ENCODE measurements at regions not wholly inside any gene's neighbourhood (a gene's known extent, or its start where the extent isn't known, plus 50 kb on each side); places are given as distances from the start of the nearest gene placed in this dataset.

- no peaks in the 10 kb centered on the region for H3K27me3 Mint-ChIP-seq (ENCODE audit: insufficient read depth, low read depth, poor library complexity)
- no peak overlapping the region for H3K4me3 ChIP-seq
- no peaks in the 10 kb centered on the region for H4K20me1 ChIP-seq (replicated peaks; ENCODE audit: insufficient read depth)
- H3K79me2 ChIP-seq (replicated peaks; ENCODE audit: insufficient read depth): no peaks in the 10 kb centered on the region
- H3K27ac Mint-ChIP-seq: no peak overlapping the region
- peaks cover 11% of the 10 kb centered on the region; the same call in 1 of the 2 replicates for H3K9me2 ChIP-seq (ENCODE audit: insufficient read depth)
- H3K27me3 ChIP-seq (ENCODE audit: insufficient read depth): no peaks in the 10 kb centered on the region
- H3K4me1 Mint-ChIP-seq: no peaks in the 10 kb centered on the region
- H2AFZ ChIP-seq: no peak overlapping the region
- H3K36me3 Mint-ChIP-seq (ENCODE audit: low read depth): peaks cover 3% of the 10 kb centered on the region; the same call in 1 of the 3 replicates
- no peak overlapping the region for H3K4me3 Mint-ChIP-seq
- 0 out of 2 replicates have a peak, but pooled peaks cover 9% of the 10 kb centered on the region for H3K36me3 ChIP-seq (ENCODE audit: insufficient read depth)
- no peaks in the 10 kb centered on the region for H3K4me1 ChIP-seq (ENCODE audit: insufficient read depth)
- H3K4me2 ChIP-seq: no peak overlapping the region
- H3K9me3 Mint-ChIP-seq: no peaks in the 10 kb centered on the region
- no peak overlapping the region for H3K27ac ChIP-seq (ENCODE audit: low read depth)
- TF ChIP-seq NANOG (IDR thresholded peaks at IDR 0.05; ENCODE audit: borderline replicate concordance) (no peak), ZNF462 (CRISPR knock-in tag; IDR thresholded peaks at IDR 0.05) (no peak), JUNB (IDR thresholded peaks at IDR 0.05; ENCODE audit: unreplicated experiment) (no peak), ZNF114 (CRISPR knock-in tag; IDR thresholded peaks at IDR 0.05) (no peak), POLR2AphosphoS5 (IDR thresholded peaks at IDR 0.05; ENCODE audit: low read depth) (no peak), STAT1 (IDR thresholded peaks at IDR 0.05; ENCODE audit: unreplicated experiment) (no peak), CTCF (conservative IDR thresholded peaks at IDR 0.05; ENCODE audit: low read depth in 2 of 2) (no peak), REST (IDR thresholded peaks at IDR 0.05; ENCODE audit: unreplicated experiment) (no peak), EZH2phosphoT487 (IDR thresholded peaks at IDR 0.05; ENCODE audit: unreplicated experiment) (no peak), CREB1 (CRISPR knock-in tag; IDR thresholded peaks at IDR 0.05; ENCODE audit: low read depth) (no peak), EZH2 (IDR thresholded peaks at IDR 0.05; ENCODE audit: low read depth, unreplicated experiment) (no peak), ETS1 (IDR thresholded peaks at IDR 0.05) (no peak), ZNF331 (CRISPR knock-in tag; IDR thresholded peaks at IDR 0.05; ENCODE audit: low read depth) (no peak)
- DNase-seq (ENCODE audit: low spot score) (no peak), ATAC-seq (no peak)
- H3F3A ChIP-seq (replicated peaks; ENCODE audit: low read depth): no peaks in the 10 kb centered on the region
Measured at GRCh38 chr6:144855812-144856531, 570.8 kb downstream of the UTRN start.

All from GM23338 (cell line).